ENCODE measurements at regions not wholly inside any gene's neighbourhood (a gene's known extent, or its start where the extent isn't known, plus 50 kb on each side); places are given as distances from the start of the nearest gene placed in this dataset.
A peak's percentile ranks its signal among the peaks of the same experiment; 100 is the strongest.

GRCh38 chr17:70636517-70637133 is 467.3 kb downstream of the KCNJ2 start:
- peak in 2 of 3 experiments; percentile 31 to 44; a peak in 2 of 4 replicates for TF ChIP-seq CTCF (IDR thresholded peaks at IDR 0.05; ENCODE audit: control extremely low read depth in 1 of 3, insufficient read depth in 1 of 3, low read depth in 1 of 3, low read length in 3 of 3)
- no peak for TF ChIP-seq EZH2 (IDR thresholded peaks at IDR 0.05; ENCODE audit: low read depth, low read length, severe bottlenecking)
- no peak for TF ChIP-seq SRF (IDR thresholded peaks at IDR 0.05; ENCODE audit: low read depth, low read length)
- TF ChIP-seq CBX8 (IDR thresholded peaks at IDR 0.05; ENCODE audit: borderline replicate concordance, low read depth, low read length) = no peak
